NCI-H146 (cell line): ENCODE measurements at regions not wholly inside any gene's neighbourhood (a gene's known extent, or its start where the extent isn't known, plus 50 kb on each side); places are given as distances from the start of the nearest gene placed in this dataset.

ENCODE experiments used
- DNase-seq: peaks from one replicate; lab custom pipeline; 2025; lab: John Stamatoyannopoulos, UW

DNA sequence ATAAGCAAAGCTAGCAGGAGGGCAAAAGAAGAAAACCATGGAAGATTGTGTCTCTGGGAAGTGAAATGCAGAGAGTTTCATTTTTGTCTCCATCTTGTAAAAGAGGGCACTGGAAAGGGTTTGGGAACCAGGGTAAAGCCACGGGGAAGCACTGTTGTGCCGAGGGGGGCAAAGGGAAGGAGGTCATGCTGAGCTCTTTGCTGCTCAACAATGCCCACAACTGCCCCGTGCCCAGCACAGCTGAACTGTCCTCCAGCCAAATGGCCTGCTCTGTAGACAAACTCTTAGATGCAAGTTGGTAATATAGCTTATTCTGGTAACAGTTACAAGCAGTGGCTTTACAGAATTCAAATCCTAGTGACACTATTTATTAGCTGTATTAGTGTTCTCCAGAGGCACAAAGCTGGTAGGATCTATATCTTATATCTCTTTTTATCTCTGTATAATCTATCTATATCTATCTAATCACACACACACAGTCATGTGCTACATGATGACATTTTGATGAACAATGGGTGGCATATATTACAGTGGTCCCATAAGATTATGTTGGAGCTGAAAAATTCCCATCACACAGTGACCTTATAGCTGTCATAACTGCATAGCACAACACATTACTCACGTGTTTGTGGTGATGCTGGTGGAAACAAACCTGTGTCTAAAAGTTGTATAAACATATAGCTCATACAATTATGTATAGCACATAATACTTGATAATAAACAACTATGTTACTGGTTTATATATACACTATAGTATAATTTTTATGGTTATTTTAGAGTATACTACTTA is 203.4 kb upstream of the DDHD1 start:
- DNase-seq: no peak

DNA sequence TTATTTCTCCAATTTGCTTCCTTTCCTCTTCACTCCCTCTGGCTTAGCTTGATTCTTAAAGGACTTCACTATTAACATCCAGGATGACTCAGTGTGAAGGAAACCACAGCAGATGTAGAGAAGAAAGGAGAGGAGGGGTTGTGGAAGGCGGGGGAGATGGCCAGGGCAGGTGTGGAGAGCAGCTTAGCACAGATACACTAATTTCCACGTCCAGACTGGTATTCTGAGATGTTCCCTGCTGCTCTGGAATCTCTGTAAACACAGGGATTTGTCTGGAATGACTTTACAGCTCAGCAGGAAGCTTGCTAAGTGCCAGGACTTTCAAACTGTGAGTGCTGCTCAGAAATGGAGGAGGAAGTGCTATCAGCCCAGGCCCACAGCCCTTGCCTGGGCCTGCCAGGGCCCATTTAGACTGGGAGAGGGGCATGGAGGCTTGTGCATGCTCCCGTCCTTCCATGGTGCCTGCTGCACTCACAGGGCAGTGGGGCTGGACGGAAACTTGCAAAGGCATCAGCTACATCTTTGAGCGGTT is 202.5 kb upstream of the DDHD1 start:
- DNase-seq: peak; percentile 41

- DNase-seq: no peak
Measured at GRCh38 chr14:53354336-53354735, 201.2 kb upstream of the DDHD1 start.

DNA sequence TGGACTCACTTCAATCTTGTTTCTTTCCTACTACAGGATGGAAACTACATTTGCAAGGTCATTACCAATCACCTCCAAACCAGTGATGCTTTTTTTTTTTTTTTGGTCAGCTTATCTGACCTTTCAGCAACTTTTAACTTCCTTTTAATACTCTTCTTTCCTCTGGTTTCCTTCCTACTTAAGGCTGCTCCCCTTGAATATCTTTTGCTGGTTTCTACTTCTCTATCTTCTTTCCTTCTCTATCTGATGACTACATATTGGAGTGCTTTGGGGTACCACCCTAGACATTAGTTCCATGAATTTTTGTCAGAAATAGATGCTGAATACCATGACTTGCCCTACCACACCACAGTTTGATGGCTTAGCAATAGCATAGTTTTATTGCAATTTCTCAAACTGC is 197.7 kb upstream of the DDHD1 start:
- no peak for DNase-seq

DNA sequence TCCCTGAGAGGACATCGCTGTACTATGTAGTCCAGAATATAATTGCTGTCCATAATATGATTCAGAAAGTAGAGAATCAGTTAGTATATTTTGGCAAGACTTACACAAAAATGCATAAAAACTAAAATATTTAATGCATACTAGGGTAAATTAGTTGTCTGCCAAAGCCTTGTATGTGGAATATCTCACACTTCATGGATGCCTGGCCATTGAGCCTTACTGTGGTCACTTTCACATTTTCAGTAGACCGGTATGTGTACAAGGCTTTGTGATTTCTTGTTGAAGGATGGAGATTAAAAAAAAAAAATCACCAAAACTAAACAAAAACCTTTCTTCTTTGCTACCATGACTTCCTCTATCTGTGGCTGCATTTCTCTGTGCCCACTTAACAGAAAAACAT is 197.3 kb upstream of the DDHD1 start:
- no peak for DNase-seq

DNA sequence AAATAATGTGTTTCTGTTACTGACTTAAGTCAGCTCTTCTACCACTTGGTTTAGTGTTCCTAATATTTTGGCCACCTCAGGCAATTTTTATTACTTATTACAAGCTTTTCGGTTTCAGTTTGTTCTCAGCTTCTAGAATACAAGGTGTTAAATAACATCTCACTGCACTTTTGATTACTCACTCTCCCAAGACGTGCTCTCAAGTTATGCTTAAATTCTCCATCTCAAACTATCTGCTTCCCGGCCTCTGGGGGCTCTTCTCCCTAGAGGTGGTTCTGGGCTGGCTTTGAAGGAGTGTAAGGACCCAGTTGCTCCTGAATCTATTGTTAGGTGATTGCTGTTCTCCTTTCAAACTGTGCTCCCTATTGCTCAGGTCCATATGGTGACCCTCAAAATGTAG is 193.9 kb upstream of the DDHD1 start:
- no peak for DNase-seq

GRCh38 chr14:53341324-53341723 is 188.2 kb upstream of the DDHD1 start:
- DNase-seq: no peak

DNA sequence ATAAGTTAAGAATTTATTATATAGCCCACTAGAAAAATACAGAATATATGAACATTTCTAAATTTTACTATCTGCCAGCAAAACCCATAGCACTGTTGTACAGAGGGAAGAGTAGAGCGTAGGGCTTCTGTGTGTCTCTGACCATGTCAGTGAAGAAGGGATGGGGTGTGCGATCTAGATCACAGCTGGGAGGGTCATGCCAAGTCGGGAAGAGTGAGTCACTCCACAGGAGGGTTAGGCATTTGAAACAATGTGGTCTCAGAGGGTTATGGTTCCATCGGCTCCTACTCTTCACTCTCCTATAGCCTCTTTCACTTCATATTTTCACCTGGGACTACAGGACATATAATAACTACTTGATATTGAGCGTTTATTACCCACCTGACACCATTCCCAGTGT is 185.1 kb upstream of the DDHD1 start:
- DNase-seq: no peak

DNA sequence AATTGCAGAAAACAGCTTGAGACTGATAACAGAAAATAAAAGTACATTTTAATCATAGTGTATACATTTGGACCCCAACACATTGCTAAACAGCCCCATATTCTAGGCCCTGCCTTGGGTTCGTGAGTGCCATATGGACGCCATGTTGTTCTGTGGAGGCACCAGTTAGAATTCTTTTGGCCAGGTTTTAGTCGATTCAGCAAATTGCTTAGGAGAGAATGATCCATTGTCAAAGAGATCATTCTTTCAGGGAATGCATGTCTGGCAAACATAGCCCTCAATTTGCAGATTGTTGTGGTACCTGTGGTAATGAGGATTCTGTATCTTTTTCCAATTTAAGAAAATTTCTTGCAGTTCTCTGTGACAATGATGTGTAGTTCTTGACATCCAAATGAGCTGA is 183.6 kb upstream of the DDHD1 start:
- no peak for DNase-seq

GRCh38 chr14:53333809-53334208 is 180.7 kb upstream of the DDHD1 start:
- no peak for DNase-seq

GRCh38 chr14:53331921-53332320 is 178.8 kb upstream of the DDHD1 start:
- DNase-seq: no peak

- DNase-seq: no peak
Measured at GRCh38 chr14:53331247-53331646, 178.1 kb upstream of the DDHD1 start.

- DNase-seq: no peak
Measured at GRCh38 chr14:53330441-53330840, 177.3 kb upstream of the DDHD1 start.

GRCh38 chr14:53328841-53329240 is 175.7 kb upstream of the DDHD1 start:
- no peak for DNase-seq

DNA sequence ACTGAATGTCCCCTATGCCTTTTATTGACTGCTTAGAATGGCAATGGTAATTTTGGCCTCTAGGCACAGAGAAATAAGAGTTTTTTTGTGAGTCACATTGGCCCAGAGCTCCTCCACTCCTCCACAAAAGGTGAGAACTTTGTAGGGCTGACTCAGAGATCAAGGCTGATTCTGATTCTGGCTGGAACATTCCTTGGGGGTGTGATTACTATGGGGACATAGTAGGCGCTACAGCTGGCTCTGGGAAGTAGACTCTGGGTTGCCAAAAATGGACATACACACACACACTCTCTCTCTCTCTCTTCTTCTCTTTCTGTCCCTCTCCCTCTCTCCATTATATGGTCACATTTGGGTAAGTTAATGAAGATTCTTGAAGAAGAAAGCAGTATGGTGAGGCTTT is 174.6 kb upstream of the DDHD1 start:
- no peak for DNase-seq

GRCh38 chr14:53325176-53325806 is 172.2 kb upstream of the DDHD1 start:
- DNase-seq: no peak

- DNase-seq: no peak
Measured at GRCh38 chr14:53316504-53316903, 163.4 kb upstream of the DDHD1 start.

DNA sequence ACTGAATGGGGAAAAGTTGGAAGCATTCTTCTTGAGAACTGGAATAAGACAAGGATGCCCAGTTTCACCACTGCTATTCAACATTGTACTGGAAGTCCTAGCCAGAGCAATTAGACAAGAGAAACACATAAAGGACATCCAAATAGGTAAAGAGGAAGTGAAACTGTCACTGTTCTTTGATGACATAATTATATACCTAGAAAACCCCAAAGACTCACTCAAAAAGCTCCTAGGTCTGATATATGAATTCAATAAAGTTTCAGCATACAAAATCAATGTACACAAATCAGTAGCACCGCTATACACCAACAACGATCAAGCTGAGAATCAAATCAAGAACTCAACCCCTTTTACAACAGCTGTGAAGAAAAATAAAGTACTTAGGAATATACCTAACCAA is 157.3 kb upstream of the DDHD1 start:
- no peak for DNase-seq

GRCh38 chr14:53306911-53307310 is 153.8 kb upstream of the DDHD1 start:
- DNase-seq: no peak

- DNase-seq: peak; percentile 25
Measured at GRCh38 chr14:53306267-53306721, 153.2 kb upstream of the DDHD1 start.

DNA sequence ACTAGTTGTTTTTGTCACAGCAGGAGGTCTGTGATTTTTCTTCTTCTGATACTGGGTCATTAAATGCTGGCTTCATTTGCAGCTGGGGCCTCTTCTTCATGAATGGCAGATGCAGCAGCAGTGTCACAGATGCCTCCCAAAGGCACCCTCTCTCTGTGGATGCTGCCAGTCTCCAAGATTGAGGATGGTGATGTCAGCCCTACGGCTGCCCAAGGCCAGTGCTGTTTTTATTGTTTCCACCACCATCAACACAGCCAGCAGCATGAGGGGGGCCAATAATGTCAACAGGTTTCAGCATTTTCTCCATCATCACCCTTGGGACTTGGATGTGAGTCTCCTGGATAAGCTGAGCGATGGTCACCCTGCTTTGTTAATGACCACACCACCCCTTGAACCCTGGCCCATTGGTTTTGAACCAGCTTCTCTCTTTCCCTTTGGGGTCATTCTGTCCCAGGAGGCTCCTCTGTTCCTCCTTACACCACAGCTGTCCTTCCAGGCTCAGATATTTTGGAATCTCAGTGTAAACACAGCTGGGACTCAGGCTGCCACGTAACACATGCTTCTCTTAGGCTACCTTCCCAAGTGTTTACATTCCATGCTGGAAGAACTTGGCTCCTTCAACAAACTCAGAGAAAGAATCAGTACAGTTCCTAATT is 151.7 kb upstream of the DDHD1 start:
- DNase-seq: no peak

GRCh38 chr14:53295985-53296582 is 143.0 kb upstream of the DDHD1 start:
- no peak for DNase-seq

DNA sequence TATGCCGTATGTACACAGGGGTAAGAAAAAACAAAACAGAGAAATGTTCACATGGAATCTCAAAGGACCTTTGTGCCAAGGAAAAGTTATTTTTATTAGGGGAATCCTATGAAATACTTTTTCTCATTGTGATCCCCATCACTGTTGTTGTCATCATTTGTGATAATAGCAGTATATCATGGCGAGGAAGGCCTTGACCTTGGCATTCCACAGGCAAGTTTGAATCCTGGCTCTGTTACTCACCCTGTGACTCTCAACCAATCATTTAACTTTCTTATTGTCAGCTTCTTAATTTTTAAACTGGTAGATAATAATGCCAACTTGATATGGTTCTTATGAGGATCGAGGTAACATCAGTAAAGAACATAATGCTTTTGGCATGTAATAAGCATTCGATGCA is 142.2 kb upstream of the DDHD1 start:
- no peak for DNase-seq
